HepG2 (cell line): ENCODE measurements at regions not wholly inside any gene's neighbourhood (a gene's known extent, or its start where the extent isn't known, plus 50 kb on each side); places are given as distances from the start of the nearest gene placed in this dataset.

Source experiments
- CTCF ChIP-seq: sonication (generic); formaldehyde crosslinking; IDR thresholded peaks from 2 replicates; pipeline ENCODE4 v1.5.0; 2020; ENCODE audit warnings: mild to moderate bottlenecking, missing genetic modification reagents, moderate library complexity
- EP300 ChIP-seq, 3 experiments: sonication (generic) in 1 of 3; formaldehyde crosslinking in 1 of 3; IDR thresholded peaks; 2 replicates each; pipeline versions ENCODE4 v1.5.1 to v1.6.1; 2011 to 2020; ENCODE audit warnings: low read depth in 2 of 3, low read length in 2 of 3, borderline replicate concordance in 1 of 3, improper control_type of control experiment in 1 of 3, mild to moderate bottlenecking in 1 of 3, missing genetic modification reagents in 1 of 3, moderate library complexity in 1 of 3
- EZH2 ChIP-seq: conservative IDR thresholded peaks from 2 replicates; pipeline ENCODE4 v1.6.1; 2012; ENCODE audit warnings: mild to moderate bottlenecking, low read depth, low read length, moderate library complexity
- FOSL1 ChIP-seq: sonication (generic); formaldehyde crosslinking; IDR thresholded peaks from 2 replicates; pipeline ENCODE4 v1.9.0; 2021; ENCODE audit warnings: missing genetic modification reagents, borderline replicate concordance
- HHEX ChIP-seq: IDR thresholded peaks from 2 replicates; pipeline ENCODE4 v1.6.1; 2016; ENCODE audit warnings: control low read depth
- POLR2A ChIP-seq, 2 experiments: IDR thresholded peaks; 2 replicates each; pipeline ENCODE4 v1.6.1; 2011; ENCODE audit warnings: low read depth in 2 of 2, low read length in 2 of 2, mild to moderate bottlenecking in 1 of 2, moderate library complexity in 1 of 2; ENCODE audit not compliant: insufficient read depth in 1 of 2
- POLR2AphosphoS5 ChIP-seq: IDR thresholded peaks from 2 replicates; pipeline ENCODE4 v1.6.1; 2012; ENCODE audit warnings: low read depth, low read length
- RAD21 ChIP-seq: fragments of 450-650 bp; formaldehyde crosslinking; IDR thresholded peaks from 2 replicates; pipeline ENCODE4 v1.5.0; 2020; ENCODE audit warnings: mild to moderate bottlenecking
- RNF2 ChIP-seq: fragments of 450-650 bp; conservative IDR thresholded peaks from 2 replicates; pipeline ENCODE4 v1.6.1; 2016; ENCODE audit warnings: low read depth
- SUZ12 ChIP-seq: fragments of 150-350 bp; IDR thresholded peaks from 2 replicates; pipeline ENCODE4 v1.6.1; 2014; ENCODE audit warnings: low read depth, low read length
- ZNF124 ChIP-seq: sonication (generic); formaldehyde crosslinking; IDR thresholded peaks from 2 replicates; pipeline ENCODE4 v1.4.0; 2020; ENCODE audit warnings: missing genetic modification reagents
- ZNF138 ChIP-seq: sonication (generic); formaldehyde crosslinking; IDR thresholded peaks from 2 replicates; pipeline ENCODE4 v1.5.0; 2020; ENCODE audit warnings: mild to moderate bottlenecking, low read depth, missing genetic modification reagents

GRCh38 chr16:9322769-9323168 is 231.3 kb downstream of the HAPSTR1 start:
- TF ChIP-seq POLR2AphosphoS5 (no peak), ZNF138 (CRISPR knock-in tag) (no peak), CTCF (CRISPR knock-in tag) (no peak), SUZ12 (no peak), RNF2 (no peak), RAD21 (no peak), EP300 (IDR thresholded peaks at IDR 0.05; ENCODE audit: low read depth in 2 of 2, low read length in 2 of 2) (no peak), EP300 (CRISPR knock-in tag; IDR thresholded peaks at IDR 0.05; ENCODE audit: borderline replicate concordance) (no peak), FOSL1 (CRISPR knock-in tag) (no peak), ZNF124 (no peak), HHEX (CRISPR knock-in tag) (no peak), EZH2 (no peak), POLR2A (IDR thresholded peaks at IDR 0.05; ENCODE audit: insufficient read depth in 1 of 2, low read depth in 2 of 2, low read length in 2 of 2) (no peak)
